IPS-NIHi7 (cell line): ENCODE measurements at regions not wholly inside any gene's neighbourhood (a gene's known extent, or its start where the extent isn't known, plus 50 kb on each side); places are given as distances from the start of the nearest gene placed in this dataset.

Experiments used
- DNase-seq: peaks from one replicate; pipeline ENCODE4 v3.0.0; 2012; ENCODE audit warnings: mixed read lengths; ENCODE audit errors: extremely low spot score

GRCh38 chr5:2151301-2151888 is 268.7 kb upstream of the IRX4 start:
- peak; percentile 80 for DNase-seq

- DNase-seq = peak; percentile 51
Measured at GRCh38 chr5:2149195-2149539, 266.4 kb upstream of the IRX4 start.

- no peak for DNase-seq
Measured at GRCh38 chr5:2148312-2149194, 265.8 kb upstream of the IRX4 start.

GRCh38 chr5:2147504-2148311 is 265.0 kb upstream of the IRX4 start:
- no peak for DNase-seq

GRCh38 chr5:2143646-2144353 is 261.1 kb upstream of the IRX4 start:
- no peak for DNase-seq

- no peak for DNase-seq
Measured at GRCh38 chr5:2143088-2143487, 260.4 kb upstream of the IRX4 start.

GRCh38 chr5:2142456-2142954 is 259.8 kb upstream of the IRX4 start:
- no peak for DNase-seq

GRCh38 chr5:2141254-2142000 is 258.7 kb upstream of the IRX4 start:
- DNase-seq = no peak

- no peak for DNase-seq
Measured at GRCh38 chr5:2140501-2141175, 257.9 kb upstream of the IRX4 start.

GRCh38 chr5:2139478-2139877 is 256.8 kb upstream of the IRX4 start:
- no peak for DNase-seq

GRCh38 chr5:2138896-2139295 is 256.2 kb upstream of the IRX4 start:
- DNase-seq = no peak

GRCh38 chr5:2137444-2138050 is 254.8 kb upstream of the IRX4 start:
- DNase-seq = no peak

GRCh38 chr5:2136728-2137333 is 254.1 kb upstream of the IRX4 start:
- no peak for DNase-seq

GRCh38 chr5:2135833-2136232 is 253.1 kb upstream of the IRX4 start:
- DNase-seq = no peak

- DNase-seq = no peak
Measured at GRCh38 chr5:2135354-2135753, 252.6 kb upstream of the IRX4 start.

- DNase-seq = no peak
Measured at GRCh38 chr5:2134543-2135292, 252.0 kb upstream of the IRX4 start.

GRCh38 chr5:2133936-2134335 is 251.2 kb upstream of the IRX4 start:
- DNase-seq = no peak

- DNase-seq = no peak
Measured at GRCh38 chr5:2133080-2133479, 250.4 kb upstream of the IRX4 start.

- DNase-seq = no peak
Measured at GRCh38 chr5:2132497-2132847, 249.7 kb upstream of the IRX4 start.
